Esophagus squamous epithelium (tissue), 5 donors: ENCODE measurements at regions not wholly inside any gene's neighbourhood (a gene's known extent, or its start where the extent isn't known, plus 50 kb on each side); places are given as distances from the start of the nearest gene placed in this dataset.

Source experiments
- DNase-seq: peaks from one replicate; lab custom pipeline; 2025; lab: John Stamatoyannopoulos, UW
- H3K27ac ChIP-seq, 4 donors: fragments of 200-600 bp; sonication (generic); one replicate each; pipeline ENCODE4 v1.5.1; 2016 to 2019; ENCODE audit warnings: mild to moderate bottlenecking in 1 of 4
- H3K27me3 ChIP-seq, 4 donors: fragments of 200-600 bp; sonication (generic); 1 replicate in 3 of 4; 2 replicates in 1 of 4; pipeline versions ENCODE4 v1.5.1 to v1.6.0; 2017 to 2021; ENCODE audit warnings: antibody characterized with exemption in 1 of 4
- H3K36me3 ChIP-seq, 3 donors: fragments of 200-600 bp; sonication (generic); one replicate each; pipeline ENCODE4 v1.5.1; 2016 to 2019
- H3K4me1 ChIP-seq, 3 donors: fragments of 200-600 bp; sonication (generic); one replicate each; pipeline ENCODE4 v1.5.1; 2017 to 2019
- H3K4me3 ChIP-seq, 4 donors: fragments of 200-600 bp; sonication (generic); 1 replicate in 3 of 4; 2 replicates in 1 of 4; pipeline ENCODE4 v1.5.1; 2016 to 2019; ENCODE audit warnings: mild to moderate bottlenecking in 2 of 4, moderate library complexity in 1 of 4
- H3K9me3 ChIP-seq, 3 donors: fragments of 200-600 bp; sonication (generic); one replicate each; pipeline ENCODE4 v1.5.1; 2016 to 2019
- POLR2A ChIP-seq, 4 donors: fragments of 450-650 bp; IDR thresholded peaks; one replicate each; pipeline ENCODE4 v1.6.1; 2017; ENCODE audit warnings: antibody characterized with exemption in 4 of 4, mild to moderate bottlenecking in 4 of 4, moderate library complexity in 3 of 4
- WGBS, 2 donors: methylation state at CpG; one replicate each; pipeline ENCODE4 v1.1.5; 2018; 5-methylcytosine and 5-hydroxymethylcytosine counted together
- intact Hi-C: fragments of 100-400 bp; cut with DNase I; formaldehyde crosslinking; loops from one replicate; pipeline ENCODE4 v1.15.0; 2022
- TF ChIP-seq, protein P1 (sequence below), 6 experiments: fragments of 450-650 bp in 4 of 6; fragments of 200-600 bp in 2 of 6; sonication (generic) in 2 of 6; IDR thresholded peaks; one replicate each; pipeline ENCODE4 v1.5.1; 2016 to 2019; ENCODE audit warnings: antibody characterized with exemption in 6 of 6, mild to moderate bottlenecking in 4 of 6, moderate library complexity in 4 of 6
- donor health status: DM: yes; HTN: yes; CAD: no.

DNA sequence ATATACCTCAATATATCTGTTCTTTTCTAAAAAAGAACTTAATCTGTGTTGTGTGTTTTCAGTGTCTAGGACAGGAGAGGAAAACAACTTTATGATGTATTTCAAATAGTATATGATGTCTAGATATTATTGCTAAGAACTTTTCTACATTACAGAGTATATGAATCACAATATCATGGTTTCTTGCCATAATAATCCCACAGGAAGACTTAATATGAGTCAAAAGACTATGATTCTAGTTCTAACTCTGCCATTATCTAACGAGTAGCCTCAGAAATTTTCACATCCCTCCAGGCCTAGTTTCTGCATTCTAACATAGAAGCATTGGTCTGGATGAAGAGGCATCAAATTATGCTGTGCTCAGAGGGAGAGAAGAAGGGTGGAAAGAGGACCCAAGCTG is 107.7 kb upstream of the SPRED1 start:
- Histone ChIP-seq H3K27ac (no peak overlapping the region), H3K9me3 (no peaks in the 10 kb centered on the region), H3K36me3 (no peaks in the 10 kb centered on the region), H3K4me3 (no peak overlapping the region), H3K27me3 (no peaks in the 10 kb centered on the region), H3K4me1 (no peaks in the 10 kb centered on the region)
- no peak for TF ChIP-seq POLR2A (IDR thresholded peaks at IDR 0.05)
- TF ChIP-seq, protein P1, sequence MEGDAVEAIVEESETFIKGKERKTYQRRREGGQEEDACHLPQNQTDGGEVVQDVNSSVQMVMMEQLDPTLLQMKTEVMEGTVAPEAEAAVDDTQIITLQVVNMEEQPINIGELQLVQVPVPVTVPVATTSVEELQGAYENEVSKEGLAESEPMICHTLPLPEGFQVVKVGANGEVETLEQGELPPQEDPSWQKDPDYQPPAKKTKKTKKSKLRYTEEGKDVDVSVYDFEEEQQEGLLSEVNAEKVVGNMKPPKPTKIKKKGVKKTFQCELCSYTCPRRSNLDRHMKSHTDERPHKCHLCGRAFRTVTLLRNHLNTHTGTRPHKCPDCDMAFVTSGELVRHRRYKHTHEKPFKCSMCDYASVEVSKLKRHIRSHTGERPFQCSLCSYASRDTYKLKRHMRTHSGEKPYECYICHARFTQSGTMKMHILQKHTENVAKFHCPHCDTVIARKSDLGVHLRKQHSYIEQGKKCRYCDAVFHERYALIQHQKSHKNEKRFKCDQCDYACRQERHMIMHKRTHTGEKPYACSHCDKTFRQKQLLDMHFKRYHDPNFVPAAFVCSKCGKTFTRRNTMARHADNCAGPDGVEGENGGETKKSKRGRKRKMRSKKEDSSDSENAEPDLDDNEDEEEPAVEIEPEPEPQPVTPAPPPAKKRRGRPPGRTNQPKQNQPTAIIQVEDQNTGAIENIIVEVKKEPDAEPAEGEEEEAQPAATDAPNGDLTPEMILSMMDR (IDR thresholded peaks at IDR 0.05): no peak
- WGBS, 2 donors: 52 to 79% methylated on average over 1 of the region's 1 CpG
- intact Hi-C loops: no loop called here
- DNase-seq: no peak

DNA sequence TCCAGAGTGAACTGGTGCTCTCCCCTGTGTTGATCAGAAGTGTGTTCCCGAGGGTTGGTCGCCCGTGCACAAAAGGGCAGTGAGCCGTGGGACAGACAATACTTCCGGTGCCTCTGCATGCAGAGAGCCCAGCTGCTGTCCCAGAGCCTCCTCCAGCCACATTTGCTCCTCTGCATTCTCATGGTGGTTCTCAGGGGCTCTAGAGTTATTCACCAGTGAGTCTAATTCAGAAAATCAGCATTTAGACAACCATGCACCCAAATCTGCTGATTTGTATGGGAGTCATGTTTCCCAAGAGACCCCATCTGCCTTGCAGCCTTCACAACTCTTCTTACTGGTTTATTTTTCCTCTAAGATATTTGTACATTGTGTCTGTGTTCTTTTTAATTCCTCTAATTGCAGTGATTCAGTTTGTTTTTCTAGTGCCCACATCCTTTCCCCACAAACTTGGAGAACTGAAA is 107.0 kb upstream of the SPRED1 start:
- TF ChIP-seq POLR2A (IDR thresholded peaks at IDR 0.05): no peak
- TF ChIP-seq, protein P1 (IDR thresholded peaks at IDR 0.05): no peak
- Histone ChIP-seq H3K27ac (no peak overlapping the region), H3K4me1 (no peaks in the 10 kb centered on the region), H3K4me3 (no peak overlapping the region), H3K27me3 (no peaks in the 10 kb centered on the region), H3K36me3 (no peaks in the 10 kb centered on the region), H3K9me3 (peaks cover 0 to 7% (median 7%) of the 10 kb centered on the region in 3 donors)
- no peak for DNase-seq
- WGBS, 2 donors: 56 to 59% methylated on average over 5 of the region's 5 CpGs
- intact Hi-C loops: no loop called here

DNA sequence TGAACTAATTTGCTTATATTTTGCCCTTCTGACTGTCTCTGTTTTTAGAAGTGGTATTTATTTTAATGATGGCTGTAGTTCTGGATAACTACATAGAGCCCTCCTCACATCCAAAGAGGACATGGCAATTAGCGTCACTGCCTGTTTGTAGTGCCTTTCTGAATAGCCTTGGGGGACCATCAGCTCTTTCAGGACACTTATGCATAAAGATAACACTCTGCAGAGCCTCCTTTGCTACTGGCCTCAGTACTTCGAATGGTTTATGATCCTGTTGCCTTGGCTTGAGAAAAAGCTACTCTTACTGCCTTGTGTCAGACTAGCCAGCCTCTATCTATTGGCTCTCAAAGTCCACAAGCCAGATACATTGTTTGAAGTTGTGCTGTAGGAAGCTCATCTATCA is 105.4 kb upstream of the SPRED1 start:
- 70 to 80% methylated on average over 1 to 2 of the region's 2 CpGs for WGBS, 2 donors
- Histone ChIP-seq H3K27me3 (no peaks in the 10 kb centered on the region), H3K4me3 (no peak overlapping the region), H3K36me3 (no peaks in the 10 kb centered on the region), H3K27ac (no peak overlapping the region), H3K9me3 (peaks cover 0 to 15% (median 11%) of the 10 kb centered on the region in 3 donors), H3K4me1 (no peaks in the 10 kb centered on the region)
- TF ChIP-seq POLR2A (IDR thresholded peaks at IDR 0.05): no peak
- TF ChIP-seq, protein P1 (IDR thresholded peaks at IDR 0.05): no peak
- intact Hi-C loops: no loop called here
- no peak for DNase-seq

DNA sequence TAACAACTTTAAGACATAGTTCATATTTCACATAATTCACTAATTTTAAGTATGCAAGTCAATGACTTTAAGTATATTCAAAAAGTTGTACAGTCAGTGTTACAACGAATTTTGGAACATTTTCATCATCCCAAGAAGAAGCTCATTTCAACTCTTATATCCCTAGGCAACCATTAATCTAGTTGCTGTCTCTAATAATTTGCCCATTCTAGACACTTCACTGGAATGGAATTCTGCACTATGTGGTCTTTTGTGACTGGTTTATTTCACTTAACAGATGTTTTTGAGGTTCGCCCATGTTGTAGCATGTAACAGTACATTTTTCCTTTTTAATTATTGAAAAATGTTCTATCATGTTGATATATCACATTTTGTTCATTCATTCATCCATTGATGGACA is 104.2 kb upstream of the SPRED1 start:
- DNase-seq: no peak
- Histone ChIP-seq H3K27ac (no peak overlapping the region), H3K27me3 (no peaks in the 10 kb centered on the region), H3K4me1 (no peaks in the 10 kb centered on the region), H3K4me3 (no peak overlapping the region), H3K36me3 (no peaks in the 10 kb centered on the region), H3K9me3 (peaks cover 0 to 15% (median 11%) of the 10 kb centered on the region in 3 donors)
- WGBS, 2 donors: 62 to 71% methylated on average over 2 of the region's 2 CpGs
- intact Hi-C loops: no loop called here
- TF ChIP-seq POLR2A (IDR thresholded peaks at IDR 0.05): no peak
- TF ChIP-seq, protein P1 (IDR thresholded peaks at IDR 0.05): no peak

DNA sequence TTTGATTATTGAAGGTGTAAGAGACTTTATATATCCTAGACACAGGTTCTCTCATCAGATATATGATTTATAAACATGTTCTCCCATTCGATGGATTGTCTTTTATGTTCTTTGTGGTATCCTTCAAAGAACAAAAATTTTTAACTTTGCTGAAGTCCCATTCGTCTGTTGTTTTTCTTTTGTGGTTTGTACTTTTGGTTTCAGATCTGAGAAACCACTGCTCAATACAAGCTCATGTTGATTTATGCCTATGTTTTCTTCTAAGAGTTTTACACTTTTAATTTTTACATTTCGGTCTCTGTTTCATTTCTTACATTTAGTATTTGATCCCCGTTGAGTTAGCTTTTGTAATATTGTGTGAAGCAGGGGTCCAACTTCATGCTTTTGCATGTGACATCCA is 103.3 kb upstream of the SPRED1 start:
- H3K4me3 ChIP-seq: no peak overlapping the region
- H3K27ac ChIP-seq: no peak overlapping the region
- H3K36me3 ChIP-seq: no peaks in the 10 kb centered on the region
- WGBS, 2 donors: 66 to 70% methylated on average over 4 of the region's 4 CpGs
- intact Hi-C loops: no loop called here
- H3K9me3 ChIP-seq: peaks cover 0 to 15% (median 11%) of the 10 kb centered on the region in 3 donors
- DNase-seq: no peak
- no peaks in the 10 kb centered on the region for H3K27me3 ChIP-seq
- no peak for TF ChIP-seq POLR2A (IDR thresholded peaks at IDR 0.05)
- TF ChIP-seq, protein P1 (IDR thresholded peaks at IDR 0.05): no peak
- no peaks in the 10 kb centered on the region for H3K4me1 ChIP-seq
